GM23338 (cell line): ENCODE measurements at regions not wholly inside any gene's neighbourhood (a gene's known extent, or its start where the extent isn't known, plus 50 kb on each side); places are given as distances from the start of the nearest gene placed in this dataset.

ENCODE experiments used
- ATAC-seq: fragments of 200-7000 bp; cut with Tn5 transposase; 3 replicates; pipeline ENCODE4 v1.9.1; 2020
- DNase-seq: peaks from one replicate; pipeline ENCODE4 v3.0.0-alpha.2; 2015; ENCODE audit warnings: low spot score
- H2AFZ ChIP-seq: fragments of 200-600 bp; sonication (generic); 2 replicates; pipeline ENCODE4 v1.8.0; 2016; ENCODE audit warnings: antibody characterized with exemption, mild to moderate bottlenecking, moderate library complexity
- H3F3A ChIP-seq: fragments of 200-600 bp; sonication (generic); replicated peaks from 2 replicates; pipeline ENCODE4 v1.8.0; 2017; ENCODE audit warnings: antibody characterized with exemption, mixed run types, low read depth
- H3K27ac ChIP-seq: fragments of 200-600 bp; sonication (generic); 2 replicates; pipeline ENCODE4 v1.6.1; 2016; ENCODE audit warnings: low read depth
- H3K27me3 ChIP-seq: fragments of 200-600 bp; sonication (generic); 2 replicates; pipeline ENCODE4 v1.8.0; 2016; ENCODE audit warnings: mild to moderate bottlenecking, mixed run types, moderate library complexity; ENCODE audit not compliant: insufficient read depth
- H3K36me3 ChIP-seq: fragments of 200-600 bp; sonication (generic); 2 replicates; pipeline ENCODE4 v1.8.0; 2016; ENCODE audit warnings: mild to moderate bottlenecking; ENCODE audit not compliant: insufficient read depth
- H3K4me1 ChIP-seq: fragments of 200-600 bp; sonication (generic); 2 replicates; pipeline ENCODE4 v1.8.0; 2016; ENCODE audit warnings: mild to moderate bottlenecking, moderate library complexity; ENCODE audit not compliant: insufficient read depth
- H3K4me2 ChIP-seq: fragments of 200-600 bp; sonication (generic); 2 replicates; pipeline ENCODE4 v1.7.1; 2017; ENCODE audit warnings: mixed run types
- H3K4me3 ChIP-seq: fragments of 200-600 bp; sonication (generic); 2 replicates; pipeline ENCODE4 v1.6.1; 2016; ENCODE audit warnings: mixed run types
- H3K79me2 ChIP-seq: fragments of 200-600 bp; sonication (generic); replicated peaks from 2 replicates; pipeline ENCODE4 v1.8.0; 2017; ENCODE audit warnings: mild to moderate bottlenecking; ENCODE audit not compliant: insufficient read depth
- H3K9me2 ChIP-seq: fragments of 200-600 bp; sonication (generic); 2 replicates; pipeline ENCODE4 v1.8.0; 2017; ENCODE audit not compliant: insufficient read depth
- H4K20me1 ChIP-seq: fragments of 200-600 bp; sonication (generic); replicated peaks from 2 replicates; pipeline ENCODE4 v1.8.0; 2017; ENCODE audit warnings: mild to moderate bottlenecking; ENCODE audit not compliant: insufficient read depth
- H3K27ac Mint-ChIP-seq: 2 replicates; pipeline ENCODE4 v1.8.0; 2020; ENCODE audit warnings: inconsistent platforms, mild to moderate bottlenecking, moderate library complexity, mixed read lengths
- H3K27me3 Mint-ChIP-seq: 3 replicates; pipeline ENCODE4 v1.8.0; 2022; ENCODE audit warnings: low read depth, mild to moderate bottlenecking, moderate library complexity, mixed read lengths, inconsistent platforms; ENCODE audit not compliant: insufficient read depth, poor library complexity
- H3K36me3 Mint-ChIP-seq: 3 replicates; pipeline ENCODE4 v1.8.0; 2021; ENCODE audit warnings: low read depth, mild to moderate bottlenecking, inconsistent platforms, moderate library complexity, mixed read lengths
- H3K4me1 Mint-ChIP-seq: 3 replicates; pipeline ENCODE4 v1.8.0; 2020; ENCODE audit warnings: mild to moderate bottlenecking, inconsistent platforms, mixed read lengths
- H3K4me3 Mint-ChIP-seq: 3 replicates; pipeline ENCODE4 v1.8.0; 2021; ENCODE audit warnings: moderate library complexity, mild to moderate bottlenecking, inconsistent platforms, mixed read lengths
- H3K9me3 Mint-ChIP-seq: 3 replicates; pipeline ENCODE4 v1.8.0; 2020; ENCODE audit warnings: moderate library complexity, mild to moderate bottlenecking, inconsistent platforms, mixed read lengths
- CREB1 ChIP-seq: fragments of 250-450 bp; sonication (Bioruptor Pico); IDR thresholded peaks from 2 replicates; pipeline ENCODE4 v1.5.0; 2020; ENCODE audit warnings: low read depth, mild to moderate bottlenecking, moderate library complexity
- ETS1 ChIP-seq: IDR thresholded peaks from 2 replicates; pipeline ENCODE4 v1.6.1; 2016; ENCODE audit warnings: antibody characterized with exemption
- EZH2 ChIP-seq: fragments of 200-600 bp; sonication (generic); IDR thresholded peaks from one replicate; pipeline ENCODE4 v1.8.0; 2017; ENCODE audit warnings: antibody characterized with exemption, mild to moderate bottlenecking, low read depth; ENCODE audit not compliant: unreplicated experiment
- EZH2phosphoT487 ChIP-seq: fragments of 200-600 bp; sonication (generic); IDR thresholded peaks from one replicate; pipeline ENCODE4 v1.8.1; 2018; ENCODE audit warnings: antibody characterized with exemption; ENCODE audit not compliant: unreplicated experiment
- JUNB ChIP-seq: IDR thresholded peaks from one replicate; pipeline ENCODE4 v1.6.1; 2016; ENCODE audit warnings: antibody characterized with exemption; ENCODE audit not compliant: unreplicated experiment
- NANOG ChIP-seq: IDR thresholded peaks from 2 replicates; pipeline ENCODE4 v1.6.1; 2016; ENCODE audit warnings: antibody characterized with exemption, borderline replicate concordance
- POLR2AphosphoS5 ChIP-seq: IDR thresholded peaks from 2 replicates; pipeline ENCODE4 v1.6.1; 2016; ENCODE audit warnings: antibody characterized with exemption, low read depth
- REST ChIP-seq: IDR thresholded peaks from one replicate; pipeline ENCODE4 v1.6.1; 2018; ENCODE audit warnings: antibody characterized with exemption; ENCODE audit not compliant: unreplicated experiment
- TF ChIP-seq, protein P1 (sequence below), 2 experiments: fragments of 200-600 bp in 1 of 2; sonication (generic) in 1 of 2; conservative IDR thresholded peaks; 2 replicates each; pipeline versions ENCODE4 v1.5.1 to v1.6.1; 2016 to 2017; ENCODE audit warnings: antibody characterized with exemption in 2 of 2, low read depth in 2 of 2, mild to moderate bottlenecking in 2 of 2, moderate library complexity in 1 of 2

- no peak overlapping the region for H3K4me3 ChIP-seq
- H2AFZ ChIP-seq, result no peak overlapping the region
- H4K20me1 ChIP-seq, result no peaks in the 10 kb centered on the region
- no peaks in the 10 kb centered on the region for H3K79me2 ChIP-seq
- Mint-ChIP-seq H3K27ac (no peak overlapping the region), H3K4me3 (no peak overlapping the region), H3K9me3 (peaks cover 93% of the 10 kb centered on the region), H3K36me3 (peaks cover 33% of the 10 kb centered on the region), H3K27me3 (no peaks in the 10 kb centered on the region), H3K4me1 (no peaks in the 10 kb centered on the region)
- no peak overlapping the region for H3K27ac ChIP-seq
- ATAC-seq, result no peak
- no peaks in the 10 kb centered on the region for H3K27me3 ChIP-seq
- TF ChIP-seq NANOG (no peak), JUNB (no peak)
- no peaks in the 10 kb centered on the region for H3K9me2 ChIP-seq
- H3K4me2 ChIP-seq, result no peak overlapping the region
- no peaks in the 10 kb centered on the region; the same call in 1 of the 2 replicates for H3K36me3 ChIP-seq
- no peaks in the 10 kb centered on the region for H3F3A ChIP-seq
- DNase-seq, result no peak
- H3K4me1 ChIP-seq, result no peaks in the 10 kb centered on the region
These were observed 474.0 kb downstream of the SOCS6 start for GRCh38 chr18:70762812-70763211.

- Histone ChIP-seq H2AFZ (no peak overlapping the region), H4K20me1 (no peaks in the 10 kb centered on the region), H3K4me1 (no peaks in the 10 kb centered on the region), H3K79me2 (no peaks in the 10 kb centered on the region), H3K27me3 (no peaks in the 10 kb centered on the region), H3K36me3 (peaks cover 3% of the 10 kb centered on the region; the same call in 1 of the 2 replicates), H3K27ac (no peak overlapping the region), H3K9me2 (no peaks in the 10 kb centered on the region), H3F3A (no peaks in the 10 kb centered on the region), H3K4me3 (no peak overlapping the region), H3K4me2 (no peak overlapping the region)
- Mint-ChIP-seq H3K36me3 (peaks cover 25% of the 10 kb centered on the region), H3K27ac (no peak overlapping the region), H3K4me3 (no peak overlapping the region), H3K4me1 (no peaks in the 10 kb centered on the region), H3K27me3 (no peaks in the 10 kb centered on the region), H3K9me3 (peaks cover 94% of the 10 kb centered on the region)
- no peak for ATAC-seq
- TF ChIP-seq POLR2AphosphoS5 (no peak), NANOG (no peak), ETS1 (no peak), EZH2 (no peak)
- no peak for DNase-seq
These were observed 469.9 kb downstream of the SOCS6 start for GRCh38 chr18:70758780-70759179.

- H3K27me3 Mint-ChIP-seq, result no peaks in the 10 kb centered on the region
- DNase-seq (no peak), ATAC-seq (no peak)
- Histone ChIP-seq H3F3A (no peaks in the 10 kb centered on the region), H4K20me1 (no peaks in the 10 kb centered on the region), H3K27ac (no peak overlapping the region), H3K9me2 (no peaks in the 10 kb centered on the region), H2AFZ (no peak overlapping the region), H3K27me3 (no peaks in the 10 kb centered on the region), H3K4me2 (no peak overlapping the region), H3K4me3 (no peak overlapping the region), H3K36me3 (peaks cover 8% of the 10 kb centered on the region), H3K79me2 (no peaks in the 10 kb centered on the region), H3K4me1 (no peaks in the 10 kb centered on the region)
- no peak overlapping the region for H3K27ac Mint-ChIP-seq
- H3K9me3 Mint-ChIP-seq, result peaks cover 72% of the 10 kb centered on the region
- H3K4me1 Mint-ChIP-seq, result no peaks in the 10 kb centered on the region
- peaks cover 29% of the 10 kb centered on the region for H3K36me3 Mint-ChIP-seq
- no peak overlapping the region for H3K4me3 Mint-ChIP-seq
- TF ChIP-seq REST (no peak), EZH2 (no peak), EZH2phosphoT487 (no peak), POLR2AphosphoS5 (no peak), CREB1 (no peak)
- TF ChIP-seq, protein P1, sequence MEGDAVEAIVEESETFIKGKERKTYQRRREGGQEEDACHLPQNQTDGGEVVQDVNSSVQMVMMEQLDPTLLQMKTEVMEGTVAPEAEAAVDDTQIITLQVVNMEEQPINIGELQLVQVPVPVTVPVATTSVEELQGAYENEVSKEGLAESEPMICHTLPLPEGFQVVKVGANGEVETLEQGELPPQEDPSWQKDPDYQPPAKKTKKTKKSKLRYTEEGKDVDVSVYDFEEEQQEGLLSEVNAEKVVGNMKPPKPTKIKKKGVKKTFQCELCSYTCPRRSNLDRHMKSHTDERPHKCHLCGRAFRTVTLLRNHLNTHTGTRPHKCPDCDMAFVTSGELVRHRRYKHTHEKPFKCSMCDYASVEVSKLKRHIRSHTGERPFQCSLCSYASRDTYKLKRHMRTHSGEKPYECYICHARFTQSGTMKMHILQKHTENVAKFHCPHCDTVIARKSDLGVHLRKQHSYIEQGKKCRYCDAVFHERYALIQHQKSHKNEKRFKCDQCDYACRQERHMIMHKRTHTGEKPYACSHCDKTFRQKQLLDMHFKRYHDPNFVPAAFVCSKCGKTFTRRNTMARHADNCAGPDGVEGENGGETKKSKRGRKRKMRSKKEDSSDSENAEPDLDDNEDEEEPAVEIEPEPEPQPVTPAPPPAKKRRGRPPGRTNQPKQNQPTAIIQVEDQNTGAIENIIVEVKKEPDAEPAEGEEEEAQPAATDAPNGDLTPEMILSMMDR (conservative IDR thresholded peaks at IDR 0.05; ENCODE audit: low read depth in 2 of 2), result no peak
These were observed 465.6 kb downstream of the SOCS6 start for GRCh38 chr18:70754486-70754885.
